Fibroblast of lung (primary cell): ENCODE measurements at regions not wholly inside any gene's neighbourhood (a gene's known extent, or its start where the extent isn't known, plus 50 kb on each side); places are given as distances from the start of the nearest gene placed in this dataset.

Source experiments
- DNase-seq, 2 donors: peaks; one replicate each; pipeline versions ENCODE4 v3.0.0 to v3.0.0-alpha.2; 2010; ENCODE audit warnings: low read depth in 2 of 2
- H2AFZ ChIP-seq: 2 replicates; pipeline ENCODE4 v1.5.1; 2012; ENCODE audit warnings: low read length, control low read depth, inconsistent platforms
- H3K27ac ChIP-seq: 2 replicates; pipeline ENCODE4 v1.5.1; 2011; ENCODE audit warnings: low read length, control low read depth; ENCODE audit not compliant: insufficient read depth
- H3K27me3 ChIP-seq: 2 replicates; pipeline ENCODE4 v1.5.1; 2011; ENCODE audit warnings: mild to moderate bottlenecking, low read length; ENCODE audit not compliant: control insufficient read depth, insufficient read depth
- H3K36me3 ChIP-seq: 2 replicates; pipeline ENCODE4 v1.5.1; 2011; ENCODE audit warnings: low read length; ENCODE audit not compliant: control insufficient read depth, insufficient read depth
- H3K4me1 ChIP-seq: 2 replicates; pipeline ENCODE4 v1.5.1; 2011; ENCODE audit warnings: low read length; ENCODE audit not compliant: control insufficient read depth, insufficient read depth; ENCODE audit errors: extremely low read depth
- H3K4me2 ChIP-seq: 2 replicates; pipeline ENCODE4 v1.5.1; 2011; ENCODE audit warnings: low read length, control low read depth; ENCODE audit not compliant: insufficient read depth; ENCODE audit errors: extremely low read depth
- H3K4me3 ChIP-seq, 4 experiments: fragments of 200-600 bp in 1 of 4; sonication (generic) in 1 of 4; replicated peaks in 1 of 4; 2 replicates each; pipeline ENCODE4 v1.5.1; 2011 to 2016; ENCODE audit warnings: low read length in 4 of 4, low read depth in 3 of 4, mild to moderate bottlenecking in 3 of 4, control low read depth in 2 of 4, inconsistent platforms in 1 of 4, mixed read lengths in 1 of 4; ENCODE audit not compliant: insufficient read depth in 1 of 4; ENCODE audit errors: control extremely low read depth in 1 of 4
- H3K79me2 ChIP-seq: 2 replicates; pipeline ENCODE4 v1.5.1; 2012; ENCODE audit warnings: mild to moderate bottlenecking, low read length, inconsistent platforms; ENCODE audit not compliant: control insufficient read depth, insufficient read depth
- H3K9ac ChIP-seq: 2 replicates; pipeline ENCODE4 v1.5.1; 2011; ENCODE audit warnings: mild to moderate bottlenecking, low read length, control low read depth; ENCODE audit not compliant: insufficient read depth
- H3K9me3 ChIP-seq: 2 replicates; pipeline ENCODE4 v1.5.1; 2012; ENCODE audit warnings: low read depth, low read length; ENCODE audit not compliant: control insufficient read depth, insufficient read depth
- H4K20me1 ChIP-seq: 2 replicates; pipeline ENCODE4 v1.5.1; 2011; ENCODE audit warnings: low read length; ENCODE audit not compliant: control insufficient read depth, insufficient read depth; ENCODE audit errors: extremely low read depth
- EZH2 ChIP-seq: IDR thresholded peaks from 2 replicates; pipeline ENCODE4 v1.5.1; 2012; ENCODE audit warnings: low read length, control low read depth, mild to moderate bottlenecking; ENCODE audit errors: missing control alignments
- TF ChIP-seq, protein P1 (sequence below), 2 donors: IDR thresholded peaks in 1 of 2; conservative IDR thresholded peaks in 1 of 2; 1 replicate in 1 of 2; 2 replicates in 1 of 2; pipeline ENCODE4 v1.5.1; 2011 to 2012; ENCODE audit warnings: low read length in 2 of 2, control low read depth in 1 of 2, inconsistent platforms in 1 of 2, low read depth in 1 of 2, mild to moderate bottlenecking in 1 of 2

DNA sequence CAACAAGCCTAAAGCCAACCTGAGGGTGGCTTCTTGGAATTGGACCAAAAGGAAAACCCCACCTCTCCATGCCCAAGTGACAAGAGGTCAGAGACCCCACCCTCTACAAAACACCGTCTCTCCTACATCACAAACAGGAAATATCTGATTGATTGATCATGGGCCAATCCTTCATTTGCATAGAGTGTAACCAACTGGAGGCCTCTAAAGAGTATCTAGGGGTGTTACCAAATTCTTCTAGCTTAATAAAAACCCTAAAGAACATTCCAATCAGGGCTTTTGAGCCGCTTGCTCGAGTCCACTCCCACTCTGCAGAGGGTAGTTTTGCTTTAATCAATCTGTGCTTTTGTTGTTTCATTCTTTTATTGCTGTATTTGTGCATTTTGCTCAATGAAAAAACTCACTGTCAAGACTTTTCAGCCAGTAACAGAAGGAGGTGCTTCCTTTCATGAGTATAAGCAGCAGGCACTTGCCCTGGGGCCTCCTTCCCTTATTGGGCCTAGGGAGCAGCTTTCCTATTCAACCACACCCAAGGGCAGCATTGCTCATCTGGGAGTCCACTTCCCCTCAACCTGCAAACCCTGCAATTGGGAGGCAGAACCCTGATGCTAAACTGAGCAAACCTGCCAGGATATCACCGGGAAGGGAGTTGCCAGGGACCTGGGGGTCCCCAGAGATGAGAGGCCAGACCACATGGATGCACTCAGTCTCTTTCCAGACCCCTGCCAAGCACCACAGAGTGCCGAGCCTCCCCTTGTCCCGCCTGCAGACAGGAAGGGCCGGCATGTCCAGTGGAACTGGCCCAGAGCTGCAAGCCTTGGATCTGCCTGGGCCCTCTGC, 154.3 kb upstream of the VSTM2B start:
- H3K79me2 ChIP-seq = no peaks in the 10 kb centered on the region
- no peak overlapping the region for H3K27ac ChIP-seq
- no peaks in the 10 kb centered on the region for H4K20me1 ChIP-seq
- H3K4me2 ChIP-seq = no peak overlapping the region
- no peak overlapping the region for H3K4me3 ChIP-seq
- no peaks in the 10 kb centered on the region for H3K9me3 ChIP-seq
- no peak for DNase-seq
- no peaks in the 10 kb centered on the region for H3K4me1 ChIP-seq
- H3K27me3 ChIP-seq = no peaks in the 10 kb centered on the region
- no peak overlapping the region for H3K9ac ChIP-seq
- H2AFZ ChIP-seq = no peak overlapping the region
- no peaks in the 10 kb centered on the region for H3K36me3 ChIP-seq
- TF ChIP-seq EZH2 = no peak
- TF ChIP-seq, protein P1, sequence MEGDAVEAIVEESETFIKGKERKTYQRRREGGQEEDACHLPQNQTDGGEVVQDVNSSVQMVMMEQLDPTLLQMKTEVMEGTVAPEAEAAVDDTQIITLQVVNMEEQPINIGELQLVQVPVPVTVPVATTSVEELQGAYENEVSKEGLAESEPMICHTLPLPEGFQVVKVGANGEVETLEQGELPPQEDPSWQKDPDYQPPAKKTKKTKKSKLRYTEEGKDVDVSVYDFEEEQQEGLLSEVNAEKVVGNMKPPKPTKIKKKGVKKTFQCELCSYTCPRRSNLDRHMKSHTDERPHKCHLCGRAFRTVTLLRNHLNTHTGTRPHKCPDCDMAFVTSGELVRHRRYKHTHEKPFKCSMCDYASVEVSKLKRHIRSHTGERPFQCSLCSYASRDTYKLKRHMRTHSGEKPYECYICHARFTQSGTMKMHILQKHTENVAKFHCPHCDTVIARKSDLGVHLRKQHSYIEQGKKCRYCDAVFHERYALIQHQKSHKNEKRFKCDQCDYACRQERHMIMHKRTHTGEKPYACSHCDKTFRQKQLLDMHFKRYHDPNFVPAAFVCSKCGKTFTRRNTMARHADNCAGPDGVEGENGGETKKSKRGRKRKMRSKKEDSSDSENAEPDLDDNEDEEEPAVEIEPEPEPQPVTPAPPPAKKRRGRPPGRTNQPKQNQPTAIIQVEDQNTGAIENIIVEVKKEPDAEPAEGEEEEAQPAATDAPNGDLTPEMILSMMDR (conservative IDR thresholded peaks at IDR 0.05 in 1 of 2, IDR thresholded peaks at IDR 0.05 in 1 of 2; ENCODE audit: low read depth in 1 of 2, low read length in 2 of 2) = no peak

DNA sequence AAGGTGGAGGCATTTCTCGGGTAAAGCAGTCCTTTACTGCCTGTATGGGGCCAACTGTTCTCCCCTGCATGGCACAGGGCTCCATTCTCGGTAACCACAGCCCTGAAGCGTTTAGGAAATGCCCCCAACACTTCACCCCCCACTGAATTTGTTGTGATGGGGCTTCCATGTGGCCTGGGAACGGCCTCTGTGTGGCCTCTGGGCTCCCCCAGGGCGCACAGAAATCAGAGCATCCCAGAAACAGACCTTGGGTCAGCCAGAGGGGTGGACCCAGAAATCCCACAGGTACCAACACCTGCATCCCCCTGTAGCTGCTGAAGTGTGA, 153.7 kb upstream of the VSTM2B start:
- Histone ChIP-seq H3K36me3 (no peaks in the 10 kb centered on the region), H3K79me2 (no peaks in the 10 kb centered on the region), H3K4me2 (no peak overlapping the region), H3K4me3 (no peak overlapping the region), H3K27me3 (no peaks in the 10 kb centered on the region), H2AFZ (no peak overlapping the region), H3K27ac (no peak overlapping the region), H3K9me3 (no peaks in the 10 kb centered on the region), H3K4me1 (no peaks in the 10 kb centered on the region), H4K20me1 (no peaks in the 10 kb centered on the region), H3K9ac (no peak overlapping the region)
- no peak for TF ChIP-seq EZH2
- TF ChIP-seq, protein P1 (conservative IDR thresholded peaks at IDR 0.05 in 1 of 2, IDR thresholded peaks at IDR 0.05 in 1 of 2; ENCODE audit: low read depth in 1 of 2, low read length in 2 of 2) = no peak
- DNase-seq = no peak

- Histone ChIP-seq H3K4me2 (no peak overlapping the region), H3K36me3 (no peaks in the 10 kb centered on the region), H2AFZ (no peak overlapping the region), H3K27ac (no peak overlapping the region), H3K9ac (no peak overlapping the region), H3K27me3 (no peaks in the 10 kb centered on the region), H3K4me1 (no peaks in the 10 kb centered on the region), H3K9me3 (no peaks in the 10 kb centered on the region), H3K79me2 (no peaks in the 10 kb centered on the region), H4K20me1 (no peaks in the 10 kb centered on the region), H3K4me3 (no peak overlapping the region)
- TF ChIP-seq, protein P1 (conservative IDR thresholded peaks at IDR 0.05 in 1 of 2, IDR thresholded peaks at IDR 0.05 in 1 of 2; ENCODE audit: low read depth in 1 of 2, low read length in 2 of 2) = no peak
- no peak for TF ChIP-seq EZH2
- no peak for DNase-seq
Measured at GRCh38 chr19:29372461-29372860, 153.3 kb upstream of the VSTM2B start.
